Stimulated activated CD4-positive, alpha-beta T cell treated with anti-CD3 and anti-CD28 coated beads, Interleukin-1b, Interleukin-23, amount 100 ng/mL, for 48 hours (primary cell): ENCODE measurements at regions not wholly inside any gene's neighbourhood (a gene's known extent, or its start where the extent isn't known, plus 50 kb on each side); places are given as distances from the start of the nearest gene placed in this dataset.

Experiments
- DNase-seq: peaks from one replicate; pipeline ENCODE4 v3.0.0-alpha.2; 2020

DNA sequence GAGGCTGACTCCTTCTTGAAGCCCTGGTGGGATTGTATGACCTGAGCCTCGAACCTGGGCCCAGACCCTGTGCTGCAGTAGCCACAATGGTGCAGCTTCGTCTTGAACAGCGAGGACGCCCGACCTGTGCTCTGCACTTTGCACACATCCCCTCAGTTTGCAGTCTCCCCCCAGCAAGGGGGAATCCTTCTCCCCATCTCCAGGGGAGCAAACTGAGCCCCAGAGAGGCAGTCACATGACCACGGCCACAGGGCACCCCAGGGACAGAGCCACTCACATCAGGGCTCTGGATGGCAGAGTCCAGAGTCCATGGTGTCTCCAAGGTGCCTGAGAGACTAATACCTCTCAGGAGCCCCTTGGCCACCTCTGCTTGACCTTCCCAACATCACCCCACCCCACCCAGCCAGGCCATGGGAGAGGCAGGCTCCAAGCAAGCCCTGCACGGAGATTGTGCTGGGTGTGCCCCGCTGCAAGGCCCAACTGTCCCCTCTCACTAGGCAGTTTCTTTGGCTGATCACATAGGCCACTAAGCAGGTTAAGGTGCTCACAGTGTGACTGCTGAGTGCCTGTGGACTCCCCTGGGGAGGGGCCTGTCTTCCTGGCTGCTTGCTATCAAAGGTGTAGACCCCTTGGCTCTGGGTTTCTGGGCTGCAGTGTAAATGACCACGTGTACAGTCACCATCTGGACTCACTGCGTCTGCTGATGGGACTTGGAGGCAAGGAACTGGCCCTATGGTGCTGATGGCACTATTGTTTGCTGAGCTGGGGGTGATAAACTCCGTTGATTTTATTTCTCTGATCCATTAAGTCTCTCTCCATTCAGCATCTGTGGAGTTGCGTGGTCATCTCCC is 398.1 kb downstream of the MATN1 start:
- DNase-seq, result no peak

DNA sequence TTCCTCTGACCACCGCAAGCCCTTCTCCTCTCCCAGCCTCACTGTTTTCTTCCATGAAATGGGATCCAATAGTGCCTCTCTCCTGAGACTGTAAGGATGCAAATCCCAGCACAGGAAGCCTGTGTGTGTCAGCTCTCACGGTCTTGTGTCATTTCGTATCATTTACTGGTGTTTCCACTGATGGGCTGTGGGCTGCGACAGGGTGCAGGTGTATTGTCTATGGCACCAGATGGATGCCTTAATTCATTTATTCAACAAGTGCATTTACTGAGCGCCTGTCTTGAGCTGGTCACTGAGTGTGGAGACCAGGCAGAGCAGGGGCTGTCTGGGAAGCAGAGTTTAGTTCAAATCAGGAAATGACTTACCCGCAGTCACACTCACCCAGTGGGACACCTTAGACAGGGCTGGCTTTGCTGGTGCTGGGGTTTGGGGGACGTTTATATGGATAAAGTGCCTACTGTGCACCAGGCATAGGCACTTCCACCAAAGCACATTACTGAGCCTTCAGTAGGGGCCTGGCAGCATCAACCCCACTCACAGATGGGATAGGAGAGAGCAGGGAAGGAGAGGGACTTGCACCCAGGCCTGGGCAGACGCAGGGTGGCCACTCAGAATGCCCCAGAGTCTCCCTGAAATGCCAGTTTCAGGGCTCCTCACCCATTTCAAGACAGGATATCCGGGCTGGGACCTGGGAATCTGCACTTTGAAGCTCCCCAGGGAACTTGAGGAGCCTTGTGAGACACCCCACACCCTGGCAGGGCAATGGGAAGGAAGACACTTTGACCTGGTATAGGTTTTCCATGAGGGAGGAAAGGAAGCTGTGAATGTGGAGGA is 398.9 kb downstream of the MATN1 start:
- DNase-seq, result no peak

DNA sequence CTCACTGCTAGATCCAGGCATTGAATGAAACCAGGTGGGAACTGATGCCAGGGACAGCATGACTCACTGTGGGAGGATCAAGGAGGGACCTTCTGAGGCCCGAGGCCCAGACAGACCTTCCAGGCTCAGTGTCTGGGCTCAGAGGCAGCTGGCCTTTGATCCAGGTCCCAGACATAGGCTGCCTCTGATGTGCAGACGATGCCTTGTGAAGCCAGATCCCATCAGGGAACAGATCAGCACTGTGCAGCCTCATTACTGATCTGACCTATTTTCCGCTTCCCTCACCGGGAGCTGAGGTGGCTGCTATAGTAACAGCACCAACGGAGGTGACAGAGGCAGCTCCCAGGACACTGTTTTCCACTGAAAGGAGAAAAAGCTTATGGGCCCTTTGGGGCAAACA is 399.5 kb downstream of the MATN1 start:
- no peak for DNase-seq

DNA sequence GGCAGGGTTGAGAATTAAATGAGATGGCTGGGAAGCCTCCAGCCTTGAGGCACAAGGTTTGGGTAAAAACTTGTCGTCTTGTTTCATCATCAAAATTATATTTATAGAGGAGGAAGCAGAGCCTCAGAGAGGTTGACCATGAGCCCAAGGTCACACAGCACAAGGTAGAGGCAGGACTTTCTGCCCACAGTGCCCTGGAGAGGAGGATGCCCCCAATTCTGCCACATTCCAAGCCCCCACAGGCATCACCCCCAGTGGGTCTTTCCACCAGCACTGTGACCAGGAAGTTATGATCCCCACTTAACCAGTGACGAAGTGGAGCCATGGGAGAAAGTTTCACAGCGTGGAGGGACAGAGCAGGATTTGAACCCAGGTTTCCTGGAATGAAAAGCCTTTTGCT is 400.0 kb downstream of the MATN1 start:
- no peak for DNase-seq

DNA sequence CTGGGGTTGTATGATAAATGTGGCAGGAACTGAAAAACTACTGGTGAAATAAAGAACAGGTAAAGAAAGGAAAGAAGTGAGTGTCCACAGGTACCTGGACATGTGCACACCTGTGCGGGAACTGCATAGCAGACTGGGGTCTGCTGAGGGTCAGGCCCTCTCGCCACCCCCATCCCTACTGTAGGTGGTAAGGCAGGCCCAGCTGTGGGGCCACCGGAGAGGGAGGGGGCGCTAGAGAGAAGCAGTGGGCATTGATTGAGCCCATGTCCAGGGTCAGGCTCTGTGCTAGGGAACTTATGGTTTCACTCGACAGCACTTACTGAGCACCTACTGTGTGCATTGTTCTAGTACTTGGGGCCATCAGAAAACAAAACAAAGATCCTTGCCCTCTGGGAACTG is 400.5 kb downstream of the MATN1 start:
- no peak for DNase-seq

DNA sequence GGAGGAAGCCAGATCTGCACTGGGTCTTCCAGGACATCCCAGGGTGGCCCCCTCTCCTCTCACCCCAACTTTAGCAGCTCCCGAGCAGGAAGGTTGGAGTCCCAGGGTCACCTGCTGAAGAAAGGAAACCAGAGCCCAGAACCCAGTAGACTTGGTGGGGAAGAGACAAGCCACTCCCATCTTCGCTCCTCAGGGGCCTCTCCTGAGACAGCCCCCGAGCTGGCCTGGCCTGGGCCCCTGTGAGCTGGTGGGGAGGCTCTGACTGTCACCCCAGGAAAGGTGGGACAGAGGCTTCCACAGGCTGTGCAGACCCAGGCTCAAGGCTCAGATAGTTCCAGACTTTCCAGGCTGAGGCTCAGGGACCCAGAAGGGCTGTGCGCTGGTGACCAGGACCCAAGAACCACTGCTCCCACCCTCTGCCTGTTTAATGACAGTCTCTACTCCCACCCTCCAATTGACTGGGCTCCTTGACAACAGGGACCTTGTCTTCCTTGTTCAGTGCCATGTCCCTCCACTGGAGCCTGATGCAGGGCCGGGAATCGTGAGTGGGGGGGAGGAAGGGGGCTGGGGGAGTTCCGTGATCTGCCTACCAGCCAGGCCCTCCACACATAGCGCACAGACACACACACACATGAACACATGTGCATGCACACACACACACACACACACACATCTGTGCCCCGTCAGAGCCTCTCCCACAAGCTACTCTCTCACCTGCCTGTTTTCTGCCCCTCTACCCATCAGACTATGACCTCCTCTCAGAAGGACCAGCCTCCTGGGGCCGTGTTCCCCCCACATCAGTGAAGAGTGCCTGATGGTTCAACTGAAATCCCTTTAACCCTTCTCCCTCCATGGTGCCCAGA is 401.2 kb downstream of the MATN1 start:
- DNase-seq, result no peak

DNA sequence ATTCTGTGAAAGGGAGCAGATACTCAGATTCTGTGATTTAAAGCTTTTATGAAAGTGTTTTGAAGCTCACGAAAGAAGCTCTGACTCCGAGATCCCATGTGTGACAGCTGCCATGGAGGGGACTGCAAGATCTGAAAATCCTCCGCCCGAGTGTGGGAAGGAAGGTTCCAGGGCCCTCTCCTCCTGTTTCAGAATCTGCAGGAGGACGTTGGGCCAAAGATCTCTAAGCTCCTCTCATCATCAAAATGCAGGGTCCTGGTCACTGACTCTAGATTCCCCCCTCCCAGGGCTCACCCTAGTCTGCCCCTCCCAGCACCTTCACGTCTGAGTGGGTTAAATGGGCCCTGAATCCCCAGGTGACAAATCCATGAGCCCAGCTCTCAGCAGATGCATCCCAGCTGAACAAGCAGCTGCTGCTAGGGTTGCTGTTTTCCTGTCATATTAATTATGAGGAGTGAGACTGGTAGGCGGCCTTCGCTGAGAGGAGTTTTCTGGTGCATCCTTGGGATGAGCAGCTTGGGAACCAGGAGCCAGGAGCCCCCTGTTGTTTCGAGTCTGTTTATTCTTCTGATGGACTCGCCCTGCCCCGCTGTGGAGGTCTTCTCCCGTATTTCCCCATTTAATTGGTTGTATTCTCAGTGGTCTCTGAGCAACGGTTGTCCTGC is 402.0 kb downstream of the MATN1 start:
- no peak for DNase-seq

DNA sequence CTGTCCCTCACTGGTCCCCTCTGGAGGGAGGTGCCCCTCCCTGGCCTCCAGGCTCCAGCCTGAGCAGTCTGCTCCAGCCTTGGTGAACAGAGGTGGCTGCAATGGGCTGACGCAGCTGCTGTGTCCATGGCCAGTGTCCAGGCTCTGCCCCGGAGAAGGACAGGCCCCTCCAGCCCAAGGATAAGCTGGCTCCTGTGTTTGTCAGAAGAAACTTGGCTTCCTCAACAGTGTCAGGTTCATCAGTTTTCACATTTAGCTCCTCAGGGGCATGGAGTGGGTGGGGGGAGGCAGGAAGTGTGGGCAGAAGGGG is 402.8 kb downstream of the MATN1 start:
- no peak for DNase-seq

DNA sequence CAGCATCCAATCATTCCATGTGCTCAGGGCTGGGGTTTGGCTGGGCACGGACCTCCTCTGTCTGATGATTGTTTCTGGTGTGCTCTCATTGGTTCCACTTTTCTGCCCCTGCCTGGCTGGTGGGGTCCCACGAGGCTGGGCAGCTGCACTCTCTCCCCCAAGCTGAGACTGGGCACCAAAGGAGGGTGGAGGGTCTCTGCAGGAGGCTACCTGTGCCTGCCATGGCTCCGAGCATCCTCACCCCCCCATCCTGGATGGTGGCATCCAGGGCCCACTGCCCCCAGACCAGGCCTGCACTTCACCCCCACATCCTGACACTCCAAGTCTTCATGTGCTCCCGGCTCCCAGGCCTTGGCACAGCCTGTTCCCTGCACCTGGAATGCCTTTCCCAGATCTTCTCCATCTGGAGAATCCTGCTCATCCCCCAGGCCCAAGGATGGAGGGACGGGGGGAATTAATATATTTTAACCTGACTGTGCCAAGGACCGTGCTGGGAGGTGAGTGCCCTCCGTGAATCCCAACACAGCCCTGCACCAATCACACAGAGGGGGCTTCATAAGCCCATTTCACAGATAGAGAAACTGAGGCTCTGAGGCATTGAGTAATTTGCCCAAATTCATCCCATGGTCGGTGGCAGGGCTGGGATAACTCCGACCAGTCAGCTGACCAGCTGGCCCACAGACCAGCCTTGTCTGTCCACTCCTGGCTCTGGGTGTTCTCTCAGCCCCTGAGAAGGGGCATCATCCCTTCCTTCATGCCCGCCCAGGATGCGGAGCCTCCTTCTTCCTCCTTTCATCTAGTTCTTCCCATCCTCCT is 403.4 kb downstream of the MATN1 start:
- DNase-seq, result no peak

DNA sequence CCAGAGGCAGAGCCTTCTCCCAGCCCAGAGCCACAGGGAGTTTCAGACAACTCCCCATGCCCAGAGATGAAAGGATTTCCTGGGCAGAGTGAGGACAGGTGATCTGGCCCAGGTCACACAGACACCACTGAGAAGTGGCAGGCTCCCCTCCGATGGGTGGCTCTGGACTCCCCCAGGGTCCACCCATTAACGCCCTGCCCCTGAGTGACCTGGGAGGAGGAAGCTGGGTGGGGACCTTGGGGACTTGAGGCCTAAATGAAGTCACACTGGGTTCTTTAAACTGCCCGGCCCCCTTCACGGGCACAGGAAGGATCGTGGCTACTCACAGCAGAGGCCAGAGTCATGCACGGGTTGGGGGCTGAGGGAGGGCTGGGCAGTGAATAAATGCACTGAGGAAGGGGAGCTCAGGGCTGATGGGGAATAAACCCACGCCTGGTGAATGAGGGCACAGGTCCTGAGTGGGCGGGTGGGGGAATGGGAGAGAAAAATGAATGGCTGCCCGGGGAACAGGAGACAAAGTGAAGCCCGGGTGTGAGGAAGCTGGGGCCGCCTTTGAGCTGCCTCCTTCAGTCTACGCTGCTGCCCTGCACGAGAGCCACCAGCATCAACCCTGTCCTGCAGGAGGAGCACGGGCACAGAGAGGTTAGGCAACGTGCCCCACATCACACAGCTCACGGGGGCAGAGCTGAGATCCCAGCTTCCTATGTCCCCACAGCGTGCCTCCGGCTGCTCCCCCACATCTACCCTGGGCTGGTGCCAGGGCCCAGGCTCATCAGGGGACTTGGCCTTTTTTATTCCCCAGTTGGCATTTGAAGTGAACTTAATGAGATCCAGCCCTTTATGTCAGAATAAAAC is 404.3 kb downstream of the MATN1 start:
- no peak for DNase-seq

DNA sequence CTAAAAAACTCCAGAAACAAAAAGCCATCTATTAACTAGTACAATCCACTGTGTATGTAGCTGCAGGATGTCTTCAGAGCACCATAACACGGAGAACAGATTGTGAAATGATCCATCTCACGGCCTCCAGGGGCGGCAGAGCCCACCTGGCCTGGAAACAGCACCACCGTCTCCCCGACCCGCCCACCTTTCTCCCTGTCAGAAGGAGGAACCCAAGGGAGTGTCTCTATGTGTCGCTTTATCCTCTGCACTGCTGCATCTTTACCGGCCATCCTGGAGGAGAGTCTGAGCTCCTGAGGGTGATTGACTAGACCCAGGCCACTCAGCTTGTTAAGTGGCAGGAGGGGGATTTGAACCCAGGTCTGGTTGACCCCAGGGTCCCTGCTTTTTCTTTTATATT is 405.0 kb downstream of the MATN1 start:
- no peak for DNase-seq

DNA sequence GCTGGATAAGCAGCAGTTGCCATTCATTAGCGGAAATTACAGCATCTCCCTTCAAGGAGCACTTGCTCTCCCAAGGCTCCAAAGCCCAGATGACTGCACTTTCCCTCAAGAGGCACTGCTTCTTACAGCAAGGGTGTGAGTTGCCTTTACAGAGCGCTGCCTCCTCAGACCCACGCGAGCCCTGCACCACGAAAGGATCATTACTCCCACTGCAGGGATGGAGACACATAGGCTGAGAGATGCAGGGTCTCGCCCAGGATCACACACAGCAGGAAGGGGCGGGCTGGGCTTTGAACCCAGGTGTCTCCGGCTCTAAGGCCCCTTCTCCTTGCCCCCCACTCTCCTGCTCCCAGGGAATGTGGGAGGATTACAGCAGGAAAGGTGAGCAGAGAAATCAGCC is 405.5 kb downstream of the MATN1 start:
- no peak for DNase-seq

DNA sequence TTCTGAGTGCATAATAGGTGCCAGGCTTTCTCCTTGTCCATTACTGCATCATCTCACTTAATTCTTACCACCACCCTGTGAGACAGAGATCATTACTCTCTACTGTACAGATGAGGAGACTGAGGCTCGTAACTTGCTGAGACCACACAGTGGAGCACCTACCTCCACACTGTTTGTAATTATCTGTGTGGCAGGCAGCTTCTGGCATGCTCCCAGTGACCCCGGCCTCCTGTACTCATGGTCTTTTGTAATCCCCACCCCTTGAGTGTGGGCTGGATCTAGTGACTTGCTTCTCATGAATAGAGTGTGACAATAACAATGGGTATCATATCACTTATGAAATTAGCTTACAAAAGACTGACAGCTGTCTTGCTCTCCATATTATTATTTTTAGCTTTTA is 407.3 kb downstream of the MATN1 start:
- DNase-seq, result no peak

DNA sequence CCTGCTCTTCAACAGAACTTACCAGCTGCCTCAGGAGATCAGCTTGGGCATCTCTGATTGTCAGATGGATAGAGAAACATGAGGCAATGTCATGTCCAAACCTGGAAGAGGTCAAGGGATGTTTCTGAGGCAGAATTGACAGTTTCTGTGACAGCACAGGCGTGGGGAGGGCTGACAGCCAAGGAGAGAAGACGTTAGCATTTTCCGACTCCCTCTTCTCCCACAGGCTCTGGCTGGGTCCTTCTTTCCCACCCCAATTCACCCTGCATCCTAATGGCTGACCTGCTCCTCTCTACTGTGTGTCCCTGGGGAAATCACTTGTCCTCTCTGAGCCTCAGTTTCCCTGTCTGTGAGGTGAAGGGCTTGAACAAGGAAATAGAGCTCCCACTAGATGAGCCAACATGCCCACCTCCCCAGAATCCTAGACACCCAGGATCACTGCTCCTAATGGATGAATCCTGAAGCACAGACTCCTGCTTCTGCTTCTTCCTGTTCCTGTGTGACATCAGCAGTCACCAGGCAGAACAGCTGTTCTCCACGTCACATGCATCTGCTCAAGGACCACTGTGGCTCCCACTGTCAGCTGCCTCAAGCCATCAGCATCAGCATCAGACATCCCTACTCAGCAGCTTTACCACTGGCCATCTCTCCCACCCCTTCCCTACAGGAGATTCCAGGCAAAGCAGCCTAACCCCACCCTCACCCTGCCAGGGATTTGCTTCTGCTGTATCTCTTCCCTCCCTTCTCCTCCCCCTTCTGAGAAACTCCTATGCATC is 408.0 kb downstream of the MATN1 start:
- DNase-seq, result no peak

DNA sequence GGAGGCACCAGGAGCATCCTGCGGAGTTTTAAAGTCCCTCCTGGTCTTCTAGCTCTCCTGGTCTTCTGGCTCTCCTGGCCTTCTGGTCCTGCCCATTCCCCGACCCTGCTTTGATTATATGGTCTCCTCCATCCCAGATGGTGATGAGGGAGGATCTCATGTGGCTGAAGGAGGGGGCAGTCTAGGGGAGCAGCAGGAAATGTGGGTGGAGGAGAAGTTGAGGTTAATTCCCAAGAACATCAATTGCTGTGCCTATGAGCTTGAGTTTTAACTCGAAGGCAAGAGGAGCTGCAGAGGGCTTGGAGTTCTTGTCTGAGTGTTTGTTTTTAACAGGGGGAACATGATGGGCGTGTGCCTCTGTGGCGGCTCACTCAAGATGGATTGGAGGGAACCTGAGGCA is 408.8 kb downstream of the MATN1 start:
- DNase-seq, result no peak

DNA sequence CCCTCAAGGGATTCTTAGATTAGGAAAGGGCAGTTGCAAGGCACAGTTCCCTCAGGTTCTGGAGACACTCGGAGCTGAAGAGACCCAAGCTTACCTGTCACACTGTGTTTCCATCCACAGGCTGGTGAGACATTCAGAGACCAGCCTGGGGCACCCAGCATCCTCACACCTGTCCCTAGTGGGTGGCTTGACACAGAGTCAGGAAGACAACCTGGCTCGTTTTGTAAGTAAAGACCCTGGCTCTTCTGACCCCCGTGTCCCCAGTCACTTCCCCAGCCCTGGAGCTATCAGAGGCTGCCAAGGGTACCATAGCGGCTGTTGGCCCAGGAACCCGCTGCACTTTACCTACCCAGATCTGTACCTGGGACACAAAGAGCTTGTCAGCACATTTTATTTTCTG is 409.8 kb downstream of the MATN1 start:
- DNase-seq, result no peak

DNA sequence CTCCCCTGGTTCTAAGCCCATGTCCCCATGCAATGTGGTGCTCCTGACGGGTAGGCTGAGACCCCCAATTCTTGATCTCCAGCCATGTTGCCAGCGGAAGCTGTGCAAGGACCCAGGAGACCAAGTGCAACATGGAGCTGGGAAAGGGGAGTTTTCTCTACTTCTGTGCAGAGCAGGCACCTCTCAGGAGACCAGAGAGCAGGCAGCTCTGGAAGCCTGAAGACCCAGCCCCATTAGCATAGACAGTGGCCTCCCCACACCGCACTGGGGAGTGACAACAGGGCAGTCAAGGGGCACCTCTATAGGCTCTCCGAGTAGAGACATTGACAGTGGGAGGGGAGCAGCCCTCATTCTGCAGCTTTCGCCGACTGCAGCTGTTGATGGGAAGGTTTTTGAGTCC is 410.2 kb downstream of the MATN1 start:
- DNase-seq, result no peak

DNA sequence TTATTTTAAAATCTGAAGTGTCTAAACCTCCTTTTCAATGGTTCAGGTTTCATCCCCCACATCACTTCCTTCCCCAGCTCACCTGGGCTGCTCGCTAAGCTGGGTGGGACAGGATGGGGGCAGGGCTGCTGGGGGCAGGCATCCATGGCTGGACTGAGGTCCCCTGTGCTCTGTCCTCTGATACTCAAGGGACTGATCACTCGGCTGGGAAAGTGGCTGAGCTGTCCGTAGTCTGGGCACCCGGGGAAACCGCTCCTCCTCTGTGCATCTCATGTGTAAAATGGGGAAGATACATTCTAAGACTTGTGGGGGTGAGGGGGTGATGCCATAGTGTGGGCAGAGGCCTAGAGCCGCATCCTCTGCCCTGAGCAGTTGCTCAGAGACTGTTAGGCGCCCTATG is 411.2 kb downstream of the MATN1 start:
- no peak for DNase-seq

DNA sequence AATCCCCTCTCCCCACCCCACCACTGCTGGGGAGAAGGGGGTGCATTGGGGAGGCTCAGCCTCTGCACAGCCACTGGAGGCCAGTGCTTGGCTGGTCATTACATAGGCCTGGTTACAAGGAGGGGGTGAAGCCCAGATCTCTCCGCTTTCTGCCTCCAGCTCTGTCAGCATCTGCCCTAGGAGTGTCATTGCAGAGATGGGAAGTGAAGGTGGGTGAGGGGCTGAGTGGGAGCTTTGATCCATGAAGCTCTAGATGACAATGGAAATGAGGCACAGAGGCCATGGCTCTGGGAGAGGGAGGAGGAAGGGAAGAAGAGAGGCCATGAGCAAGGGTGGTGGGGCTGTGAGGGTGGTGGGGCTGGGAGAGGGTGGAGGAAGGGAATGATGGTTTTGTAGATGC is 411.6 kb downstream of the MATN1 start:
- no peak for DNase-seq
